Peyer's patch (tissue), 4 donors: ENCODE measurements at regions not wholly inside any gene's neighbourhood (a gene's known extent, or its start where the extent isn't known, plus 50 kb on each side); places are given as distances from the start of the nearest gene placed in this dataset.

Source experiments
- DNase-seq, 3 donors: peaks; one replicate each; pipeline ENCODE4 v3.0.0-alpha.2; 2017 to 2019
- H3K27ac ChIP-seq, 4 donors: fragments of 200-600 bp; sonication (generic); one replicate each; pipeline ENCODE4 v1.5.1; 2016 to 2019
- H3K27me3 ChIP-seq, 2 donors: fragments of 200-600 bp; sonication (generic); one replicate each; pipeline ENCODE4 v1.5.1; 2019
- H3K36me3 ChIP-seq, 3 donors: fragments of 200-600 bp; sonication (generic); one replicate each; pipeline ENCODE4 v1.5.1; 2016 to 2019
- H3K4me1 ChIP-seq, 4 donors: fragments of 200-600 bp; sonication (generic); one replicate each; pipeline ENCODE4 v1.5.1; 2016 to 2019
- H3K4me3 ChIP-seq, 4 donors: fragments of 200-600 bp; sonication (generic); 1 replicate in 3 of 4; 2 replicates in 1 of 4; pipeline ENCODE4 v1.5.1; 2016 to 2019; ENCODE audit warnings: mild to moderate bottlenecking in 1 of 4
- H3K9me3 ChIP-seq, 4 donors: fragments of 200-600 bp; sonication (generic); one replicate each; pipeline ENCODE4 v1.5.1; 2016 to 2019; ENCODE audit warnings: mild to moderate bottlenecking in 1 of 4
- CTCF ChIP-seq, 6 experiments: fragments of 450-650 bp in 4 of 6; fragments of 200-600 bp in 2 of 6; sonication (generic) in 1 of 6; IDR thresholded peaks; one replicate each; pipeline ENCODE4 v1.5.1; 2017 to 2019; ENCODE audit warnings: antibody characterized with exemption in 6 of 6, mild to moderate bottlenecking in 3 of 6, moderate library complexity in 1 of 6
- POLR2A ChIP-seq, 2 donors: fragments of 450-650 bp; IDR thresholded peaks; one replicate each; pipeline ENCODE4 v1.5.1; 2017; ENCODE audit warnings: antibody characterized with exemption in 2 of 2, mild to moderate bottlenecking in 2 of 2, moderate library complexity in 2 of 2

GRCh38 chr1:65066766-65067490 lies 81.1 kb upstream of the AK4 start:
- Histone ChIP-seq H3K4me3 (peak overlapping the region; percentile 90 to 96 (median 94)), H3K9me3 (no peaks in the 10 kb centered on the region), H3K27me3 (no peaks in the 10 kb centered on the region), H3K27ac (peak overlapping the region; percentile 95 to 100 (median 99)), H3K4me1 (peaks cover 0 to 24% (median 3%) of the 10 kb centered on the region in 4 donors), H3K36me3 (no peaks in the 10 kb centered on the region)
- DNase-seq = peak; percentile 82 to 95 (median 91)
- TF ChIP-seq POLR2A (IDR thresholded peaks at IDR 0.05) (peak; percentile 44 to 77), CTCF (IDR thresholded peaks at IDR 0.05) (no peak)

- TF ChIP-seq CTCF (IDR thresholded peaks at IDR 0.05) (no peak), POLR2A (IDR thresholded peaks at IDR 0.05) (peak; percentile 41 to 75)
- H3K4me3 ChIP-seq = peak overlapping the region; percentile 90 to 96 (median 94)
- no peaks in the 10 kb centered on the region for H3K27me3 ChIP-seq
- H3K27ac ChIP-seq = peak overlapping the region; percentile 95 to 100 (median 99)
- peaks cover 0 to 24% (median 3%) of the 10 kb centered on the region in 4 donors for H3K4me1 ChIP-seq
- DNase-seq = peak; percentile 69 to 84 (median 79)
- H3K36me3 ChIP-seq = no peaks in the 10 kb centered on the region
- H3K9me3 ChIP-seq = no peaks in the 10 kb centered on the region
Observed at GRCh38 chr1:65067491-65068201, 80.4 kb upstream of the AK4 start.

GRCh38 chr1:65068202-65069010 lies 79.6 kb upstream of the AK4 start:
- Histone ChIP-seq H3K36me3 (no peaks in the 10 kb centered on the region), H3K4me3 (peak overlapping the region; percentile 90 to 96 (median 94)), H3K9me3 (no peaks in the 10 kb centered on the region), H3K4me1 (peaks cover 0 to 24% (median 3%) of the 10 kb centered on the region in 4 donors), H3K27ac (peak overlapping the region; percentile 95 to 100 (median 99)), H3K27me3 (no peaks in the 10 kb centered on the region)
- peak in 2 of 3 donors; percentile 40 to 55 for DNase-seq
- no peak for TF ChIP-seq CTCF (IDR thresholded peaks at IDR 0.05)
- no peak for TF ChIP-seq POLR2A (IDR thresholded peaks at IDR 0.05)

- H3K27ac ChIP-seq = peak overlapping the region; percentile 95 to 100 (median 99)
- H3K36me3 ChIP-seq = no peaks in the 10 kb centered on the region
- no peak for TF ChIP-seq CTCF (IDR thresholded peaks at IDR 0.05)
- TF ChIP-seq POLR2A (IDR thresholded peaks at IDR 0.05) = no peak
- H3K4me3 ChIP-seq = peak overlapping the region; percentile 90 to 96 (median 94)
- peaks cover 0 to 24% (median 3%) of the 10 kb centered on the region in 4 donors for H3K4me1 ChIP-seq
- no peaks in the 10 kb centered on the region for H3K9me3 ChIP-seq
- H3K27me3 ChIP-seq = no peaks in the 10 kb centered on the region
- DNase-seq = peak in 2 of 3 donors; percentile 55 to 64
Observed at GRCh38 chr1:65069011-65069565, 78.9 kb upstream of the AK4 start.

GRCh38 chr1:65072845-65073244 lies 75.2 kb upstream of the AK4 start:
- H3K4me1 ChIP-seq = peaks cover 0 to 9% (median 3%) of the 10 kb centered on the region in 4 donors
- H3K36me3 ChIP-seq = no peaks in the 10 kb centered on the region
- no peak overlapping the region for H3K4me3 ChIP-seq
- H3K27me3 ChIP-seq = no peaks in the 10 kb centered on the region
- H3K27ac ChIP-seq = no peak overlapping the region
- H3K9me3 ChIP-seq = no peaks in the 10 kb centered on the region
- no peak for DNase-seq
- no peak for TF ChIP-seq POLR2A (IDR thresholded peaks at IDR 0.05)
- no peak for TF ChIP-seq CTCF (IDR thresholded peaks at IDR 0.05)
